GM10266 (cell line): ENCODE measurements at regions not wholly inside any gene's neighbourhood (a gene's known extent, or its start where the extent isn't known, plus 50 kb on each side); places are given as distances from the start of the nearest gene placed in this dataset.
"Not testable (repeated sequence)": the region's sequence is repeated elsewhere in the genome, so short reads cannot be mapped to it uniquely, and the experiment has no call there.

Experiments used
- DNase-seq: peaks from one replicate; pipeline ENCODE4 v3.0.0; 2012; ENCODE audit errors: extremely low spot score
- TF ChIP-seq, protein P1 (sequence below): IDR thresholded peaks from 2 replicates; pipeline ENCODE4 v1.5.1; 2012; ENCODE audit warnings: mild to moderate bottlenecking, low read depth; ENCODE audit not compliant: control insufficient read depth, insufficient read depth; ENCODE audit errors: missing control alignments

DNA sequence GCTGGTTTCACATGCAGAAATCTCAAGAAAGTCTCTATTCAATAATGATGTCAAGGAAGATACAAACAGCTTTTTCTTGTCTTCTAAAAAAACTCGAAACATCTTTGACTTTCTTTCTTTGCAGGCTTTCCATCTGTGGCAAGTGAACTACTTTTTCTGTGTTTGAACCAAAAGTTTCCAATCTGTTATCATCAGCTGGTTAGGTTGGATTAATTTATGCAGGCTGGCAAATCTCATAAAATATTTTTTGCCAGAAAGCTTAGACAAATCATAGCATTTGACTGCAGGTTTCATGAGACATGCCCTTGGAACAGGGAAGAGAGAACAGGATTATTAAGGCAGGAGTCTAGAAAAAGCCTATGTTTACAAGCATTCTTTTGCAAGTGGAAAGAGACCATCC lies 86.1 kb upstream of the ARHGAP42 start:
- TF ChIP-seq, protein P1, sequence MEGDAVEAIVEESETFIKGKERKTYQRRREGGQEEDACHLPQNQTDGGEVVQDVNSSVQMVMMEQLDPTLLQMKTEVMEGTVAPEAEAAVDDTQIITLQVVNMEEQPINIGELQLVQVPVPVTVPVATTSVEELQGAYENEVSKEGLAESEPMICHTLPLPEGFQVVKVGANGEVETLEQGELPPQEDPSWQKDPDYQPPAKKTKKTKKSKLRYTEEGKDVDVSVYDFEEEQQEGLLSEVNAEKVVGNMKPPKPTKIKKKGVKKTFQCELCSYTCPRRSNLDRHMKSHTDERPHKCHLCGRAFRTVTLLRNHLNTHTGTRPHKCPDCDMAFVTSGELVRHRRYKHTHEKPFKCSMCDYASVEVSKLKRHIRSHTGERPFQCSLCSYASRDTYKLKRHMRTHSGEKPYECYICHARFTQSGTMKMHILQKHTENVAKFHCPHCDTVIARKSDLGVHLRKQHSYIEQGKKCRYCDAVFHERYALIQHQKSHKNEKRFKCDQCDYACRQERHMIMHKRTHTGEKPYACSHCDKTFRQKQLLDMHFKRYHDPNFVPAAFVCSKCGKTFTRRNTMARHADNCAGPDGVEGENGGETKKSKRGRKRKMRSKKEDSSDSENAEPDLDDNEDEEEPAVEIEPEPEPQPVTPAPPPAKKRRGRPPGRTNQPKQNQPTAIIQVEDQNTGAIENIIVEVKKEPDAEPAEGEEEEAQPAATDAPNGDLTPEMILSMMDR, result no peak
- DNase-seq, result no peak

GRCh38 chr11:100602716-100603115 lies 84.4 kb upstream of the ARHGAP42 start:
- no peak for DNase-seq
- TF ChIP-seq, protein P1, result no peak

GRCh38 chr11:100607761-100608160 lies 79.3 kb upstream of the ARHGAP42 start:
- DNase-seq, result not testable (repeated sequence)

DNA sequence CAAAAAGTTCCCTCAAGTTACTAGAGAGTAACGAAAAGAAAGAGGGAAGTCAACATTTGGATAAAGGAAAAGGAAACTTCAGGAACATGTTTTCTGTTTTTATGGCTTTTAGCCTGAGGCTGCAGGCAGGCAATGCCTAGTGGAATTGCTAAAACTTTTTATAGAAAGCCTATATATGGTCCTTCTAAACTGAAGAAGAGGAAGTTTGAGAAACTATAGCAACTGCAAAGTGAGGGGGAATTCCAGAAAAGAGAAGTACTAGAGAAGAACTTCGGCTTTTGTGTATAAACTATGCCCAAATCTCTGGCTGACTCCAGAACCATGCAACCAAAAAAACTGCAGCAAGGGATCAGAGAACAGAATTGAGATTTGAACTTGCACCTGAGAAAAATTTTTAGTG lies 74.3 kb upstream of the ARHGAP42 start:
- peak; percentile 19 for DNase-seq
- TF ChIP-seq, protein P1, result no peak

DNA sequence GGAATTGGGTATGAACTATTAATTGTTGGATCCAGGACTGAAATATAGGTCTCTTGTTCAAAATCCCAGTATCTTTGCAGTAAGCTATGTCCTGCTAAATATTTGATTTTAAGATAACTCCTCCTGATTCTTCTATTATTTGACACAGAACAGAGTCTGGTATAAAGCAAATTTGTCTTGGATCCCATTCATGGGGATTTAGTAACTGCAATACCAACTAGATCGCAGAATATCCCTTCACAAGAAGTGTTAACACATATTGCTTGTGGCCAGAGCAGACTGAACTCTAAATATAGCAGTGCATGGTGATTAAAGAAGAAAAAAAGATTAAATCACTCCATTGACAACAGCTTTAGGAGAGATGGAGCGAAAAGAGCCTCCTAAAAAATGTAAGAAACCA lies 68.2 kb upstream of the ARHGAP42 start:
- TF ChIP-seq, protein P1, result no peak
- no peak for DNase-seq

DNA sequence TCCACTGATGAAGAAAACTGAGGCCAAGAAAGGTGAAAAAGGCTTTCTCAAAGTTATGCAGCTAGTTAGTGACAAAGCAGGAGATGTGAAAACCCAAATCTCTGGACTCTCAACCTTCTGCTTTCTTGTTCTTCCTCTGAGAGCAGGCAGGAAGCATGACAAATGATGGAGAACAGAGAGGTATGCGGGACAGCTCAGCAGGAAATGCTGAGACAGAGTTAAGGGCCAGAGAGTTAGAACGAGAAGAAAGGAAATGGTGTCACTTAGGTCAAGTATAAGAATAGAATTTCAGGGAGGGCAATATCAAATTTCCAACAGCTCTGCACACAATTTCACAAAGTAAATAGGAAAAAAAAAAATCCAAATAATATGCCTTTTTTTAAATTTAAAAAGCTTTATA lies 67.6 kb upstream of the ARHGAP42 start:
- TF ChIP-seq, protein P1, result no peak
- no peak for DNase-seq

GRCh38 chr11:100622404-100622803 lies 64.7 kb upstream of the ARHGAP42 start:
- TF ChIP-seq, protein P1, result no peak
- DNase-seq, result no peak

- TF ChIP-seq, protein P1, result no peak
- DNase-seq, result no peak
Measured at GRCh38 chr11:100624346-100624745, 62.7 kb upstream of the ARHGAP42 start.
